Stomach (tissue), 8 donors: ENCODE measurements at regions not wholly inside any gene's neighbourhood (a gene's known extent, or its start where the extent isn't known, plus 50 kb on each side); places are given as distances from the start of the nearest gene placed in this dataset.

Experiments used
- DNase-seq, 2 donors: peaks; one replicate each; pipeline versions ENCODE4 v3.0.0 to v3.0.0-alpha.2; 2013 to 2019
- H3K27ac ChIP-seq, 5 donors: fragments of 200-600 bp in 4 of 5; sonication (generic) in 4 of 5; one replicate each; pipeline ENCODE4 v1.5.1; 2013 to 2019; ENCODE audit warnings: mild to moderate bottlenecking in 1 of 5, moderate library complexity in 1 of 5
- H3K27me3 ChIP-seq, 3 donors: fragments of 200-600 bp; sonication (generic); one replicate each; pipeline ENCODE4 v1.5.1; 2017 to 2019; ENCODE audit warnings: mixed run types in 1 of 3
- H3K36me3 ChIP-seq, 4 donors: fragments of 200-600 bp; sonication (generic); 1 replicate in 3 of 4; 2 replicates in 1 of 4; pipeline ENCODE4 v1.5.1; 2016 to 2019
- H3K4me1 ChIP-seq, 4 donors: fragments of 200-600 bp; sonication (generic); one replicate each; pipeline ENCODE4 v1.5.1; 2016 to 2019
- H3K4me3 ChIP-seq, 4 donors: fragments of 200-600 bp; sonication (generic) in 3 of 4; one replicate each; pipeline ENCODE4 v1.5.1; 2016 to 2019; ENCODE audit warnings: mild to moderate bottlenecking in 1 of 4
- H3K9me3 ChIP-seq, 4 donors: fragments of 200-600 bp; sonication (generic); one replicate each; pipeline ENCODE4 v1.5.1; 2016 to 2019
- CTCF ChIP-seq, 7 experiments: fragments of 450-650 bp in 4 of 7; fragments of 200-600 bp in 3 of 7; sonication (generic) in 3 of 7; IDR thresholded peaks; one replicate each; pipeline ENCODE4 v1.5.1; 2016 to 2019; ENCODE audit warnings: antibody characterized with exemption in 7 of 7, control low read depth in 2 of 7, mild to moderate bottlenecking in 1 of 7
- EP300 ChIP-seq: sonication (generic); formaldehyde crosslinking; IDR thresholded peaks from one replicate; pipeline ENCODE4 v1.6.1; 2017; ENCODE audit warnings: antibody characterized with exemption
- POLR2A ChIP-seq, 4 donors: fragments of 450-650 bp; IDR thresholded peaks; one replicate each; pipeline ENCODE4 v1.6.1; 2016; ENCODE audit warnings: antibody characterized with exemption in 4 of 4, control low read depth in 2 of 4, mild to moderate bottlenecking in 1 of 4, moderate library complexity in 1 of 4
- POLR2AphosphoS5 ChIP-seq, 3 donors: sonication (generic); formaldehyde crosslinking; IDR thresholded peaks; one replicate each; pipeline ENCODE4 v1.6.1; 2016; ENCODE audit warnings: antibody characterized with exemption in 3 of 3
- WGBS, 5 donors: extraction: QIAGEN DNeasy Blood & Tissue Kit in 3 of 5; methylation state at CpG; one replicate each; pipeline versions ENCODE4 v1.1.5 to v1.1.7; 2013 to 2018; 5-methylcytosine and 5-hydroxymethylcytosine counted together
- intact Hi-C: fragments of 100-400 bp; cut with DNase I; formaldehyde crosslinking; loops from one replicate; pipeline ENCODE4 v1.15.1; 2023; ENCODE audit warnings: low total_unique reads
- donor health status: healthy with polysubstance abuse.
- donor health status: Bipolar disorder and iron deficiency.
- donor health status: healthy.

GRCh38 chr10:53007527-53007842, 234.9 kb upstream of the MBL2 start:
- no peaks in the 10 kb centered on the region for H3K4me1 ChIP-seq
- 73 to 93% (median 86%) methylated on average over 1 of the region's 1 CpG for WGBS, 5 donors
- no peak overlapping the region for H3K4me3 ChIP-seq
- no peaks in the 10 kb centered on the region for H3K9me3 ChIP-seq
- intact Hi-C loops, result no loop called here
- TF ChIP-seq POLR2A (IDR thresholded peaks at IDR 0.05) (no peak), EP300 (no peak), CTCF (IDR thresholded peaks at IDR 0.05) (no peak), POLR2AphosphoS5 (IDR thresholded peaks at IDR 0.05) (no peak)
- no peak overlapping the region for H3K27ac ChIP-seq
- no peak for DNase-seq
- H3K27me3 ChIP-seq, result no peaks in the 10 kb centered on the region
- no peaks in the 10 kb centered on the region for H3K36me3 ChIP-seq

GRCh38 chr10:53006663-53007526, 234.3 kb upstream of the MBL2 start:
- intact Hi-C loops, result no loop called here
- H3K4me3 ChIP-seq, result no peak overlapping the region
- H3K9me3 ChIP-seq, result no peaks in the 10 kb centered on the region
- H3K27me3 ChIP-seq, result no peaks in the 10 kb centered on the region
- WGBS, 5 donors, result 16 to 47% (median 31%) methylated on average over 1 of the region's 1 CpG
- TF ChIP-seq EP300 (no peak), CTCF (IDR thresholded peaks at IDR 0.05) (no peak), POLR2A (IDR thresholded peaks at IDR 0.05) (no peak), POLR2AphosphoS5 (IDR thresholded peaks at IDR 0.05) (no peak)
- no peak overlapping the region for H3K27ac ChIP-seq
- H3K4me1 ChIP-seq, result no peaks in the 10 kb centered on the region
- no peaks in the 10 kb centered on the region for H3K36me3 ChIP-seq
- no peak for DNase-seq

GRCh38 chr10:53005612-53006345, 233.2 kb upstream of the MBL2 start:
- no peak for DNase-seq
- no peak overlapping the region for H3K4me3 ChIP-seq
- no peaks in the 10 kb centered on the region for H3K36me3 ChIP-seq
- H3K27ac ChIP-seq, result no peak overlapping the region
- H3K27me3 ChIP-seq, result no peaks in the 10 kb centered on the region
- H3K4me1 ChIP-seq, result no peaks in the 10 kb centered on the region
- intact Hi-C loops, result no loop called here
- H3K9me3 ChIP-seq, result no peaks in the 10 kb centered on the region
- TF ChIP-seq EP300, result no peak
- TF ChIP-seq POLR2A (IDR thresholded peaks at IDR 0.05), result no peak
- TF ChIP-seq CTCF (IDR thresholded peaks at IDR 0.05), result no peak
- TF ChIP-seq POLR2AphosphoS5 (IDR thresholded peaks at IDR 0.05), result no peak
- WGBS, 5 donors, result 41 to 60% (median 52%) methylated on average over 3 of the region's 3 CpGs

- no peaks in the 10 kb centered on the region for H3K36me3 ChIP-seq
- no peak overlapping the region for H3K27ac ChIP-seq
- no peaks in the 10 kb centered on the region for H3K27me3 ChIP-seq
- H3K4me3 ChIP-seq, result no peak overlapping the region
- H3K9me3 ChIP-seq, result no peaks in the 10 kb centered on the region
- no peak for DNase-seq
- peaks cover 0 to 10% (median 5%) of the 10 kb centered on the region in 4 donors for H3K4me1 ChIP-seq
- intact Hi-C loops, result no loop called here
- WGBS, 5 donors, result 72 to 88% (median 83%) methylated on average over 5 of the region's 5 CpGs
- no peak for TF ChIP-seq EP300
- TF ChIP-seq POLR2AphosphoS5 (IDR thresholded peaks at IDR 0.05), result no peak
- TF ChIP-seq POLR2A (IDR thresholded peaks at IDR 0.05), result no peak
- TF ChIP-seq CTCF (IDR thresholded peaks at IDR 0.05), result no peak
These were observed 230.5 kb upstream of the MBL2 start for GRCh38 chr10:53003094-53003493.
